LNCAP (cell line): ENCODE measurements at regions not wholly inside any gene's neighbourhood (a gene's known extent, or its start where the extent isn't known, plus 50 kb on each side); places are given as distances from the start of the nearest gene placed in this dataset.

Source experiments
- CTCF ChIP-seq: fragments of 450-650 bp; IDR thresholded peaks from 2 replicates; pipeline ENCODE4 v1.5.1; 2017; ENCODE audit warnings: mild to moderate bottlenecking

- TF ChIP-seq CTCF: no peak
Measured at GRCh38 chr18:44453505-44453904, 227.2 kb upstream of the SETBP1 start.

- no peak for TF ChIP-seq CTCF
Measured at GRCh38 chr18:44458777-44459176, 221.9 kb upstream of the SETBP1 start.

GRCh38 chr18:44464398-44465180 lies 216.1 kb upstream of the SETBP1 start:
- TF ChIP-seq CTCF: no peak

- no peak for TF ChIP-seq CTCF
Measured at GRCh38 chr18:44465381-44465841, 215.3 kb upstream of the SETBP1 start.

GRCh38 chr18:44466997-44467396 lies 213.7 kb upstream of the SETBP1 start:
- TF ChIP-seq CTCF: no peak

- no peak for TF ChIP-seq CTCF
Measured at GRCh38 chr18:44467718-44468117, 213.0 kb upstream of the SETBP1 start.

GRCh38 chr18:44473394-44474066 lies 207.2 kb upstream of the SETBP1 start:
- TF ChIP-seq CTCF: no peak
